HUES6 (cell line): ENCODE measurements at regions not wholly inside any gene's neighbourhood (a gene's known extent, or its start where the extent isn't known, plus 50 kb on each side); places are given as distances from the start of the nearest gene placed in this dataset.

ENCODE experiments used
- H3K27ac ChIP-seq: 2 replicates; pipeline ENCODE4 v1.7.0; 2013; ENCODE audit warnings: low read depth, mild to moderate bottlenecking, low read length, inconsistent platforms
- H3K27me3 ChIP-seq: 2 replicates; pipeline ENCODE4 v1.6.1; 2013; ENCODE audit warnings: low read length; ENCODE audit not compliant: control insufficient read depth, insufficient read depth
- H3K36me3 ChIP-seq: 2 replicates; pipeline ENCODE4 v1.6.1; 2013; ENCODE audit warnings: low read length; ENCODE audit not compliant: control insufficient read depth, insufficient read depth
- H3K4me1 ChIP-seq: 2 replicates; pipeline ENCODE4 v1.6.1; 2013; ENCODE audit warnings: low read length; ENCODE audit not compliant: control insufficient read depth, insufficient read depth
- H3K4me3 ChIP-seq: 2 replicates; pipeline ENCODE4 v1.5.1; 2013; ENCODE audit warnings: low read depth, low read length
- H3K9ac ChIP-seq: one replicate; pipeline ENCODE4 v1.6.1; 2013; ENCODE audit warnings: mild to moderate bottlenecking, low read length
- H3K9me3 ChIP-seq: 2 replicates; pipeline ENCODE4 v1.6.1; 2013; ENCODE audit warnings: low read depth, low read length; ENCODE audit not compliant: control insufficient read depth, insufficient read depth

GRCh38 chr5:136724161-136724560 lies 358.8 kb upstream of the TRPC7 start:
- Histone ChIP-seq H3K27ac (no peak overlapping the region), H3K9me3 (no peaks in the 10 kb centered on the region), H3K36me3 (no peaks in the 10 kb centered on the region), H3K4me3 (no peak overlapping the region), H3K27me3 (no peaks in the 10 kb centered on the region), H3K9ac (no peak overlapping the region), H3K4me1 (no peaks in the 10 kb centered on the region)

- H3K4me3 ChIP-seq, result no peak overlapping the region
- H3K27me3 ChIP-seq, result no peaks in the 10 kb centered on the region
- no peaks in the 10 kb centered on the region for H3K9me3 ChIP-seq
- no peak overlapping the region for H3K27ac ChIP-seq
- H3K36me3 ChIP-seq, result no peaks in the 10 kb centered on the region
- no peak overlapping the region for H3K9ac ChIP-seq
- H3K4me1 ChIP-seq, result no peaks in the 10 kb centered on the region; the same call in 1 of the 2 replicates
Measured at GRCh38 chr5:136722581-136722980, 357.2 kb upstream of the TRPC7 start.

- H3K36me3 ChIP-seq, result no peaks in the 10 kb centered on the region
- H3K4me3 ChIP-seq, result no peak overlapping the region
- H3K4me1 ChIP-seq, result no peaks in the 10 kb centered on the region; the same call in 1 of the 2 replicates
- no peaks in the 10 kb centered on the region for H3K9me3 ChIP-seq
- H3K27ac ChIP-seq, result no peak overlapping the region
- no peak overlapping the region for H3K9ac ChIP-seq
- no peaks in the 10 kb centered on the region for H3K27me3 ChIP-seq
Measured at GRCh38 chr5:136722086-136722485, 356.7 kb upstream of the TRPC7 start.

GRCh38 chr5:136720674-136721073 lies 355.3 kb upstream of the TRPC7 start:
- no peak overlapping the region for H3K9ac ChIP-seq
- H3K4me3 ChIP-seq, result no peak overlapping the region
- H3K9me3 ChIP-seq, result no peaks in the 10 kb centered on the region
- no peaks in the 10 kb centered on the region; the same call in 1 of the 2 replicates for H3K4me1 ChIP-seq
- no peaks in the 10 kb centered on the region for H3K36me3 ChIP-seq
- no peaks in the 10 kb centered on the region for H3K27me3 ChIP-seq
- H3K27ac ChIP-seq, result no peak overlapping the region

- no peaks in the 10 kb centered on the region; the same call in 1 of the 2 replicates for H3K4me1 ChIP-seq
- no peaks in the 10 kb centered on the region for H3K27me3 ChIP-seq
- H3K4me3 ChIP-seq, result no peak overlapping the region
- no peak overlapping the region for H3K9ac ChIP-seq
- H3K36me3 ChIP-seq, result no peaks in the 10 kb centered on the region
- H3K9me3 ChIP-seq, result peaks cover 1% of the 10 kb centered on the region; the same call in 1 of the 2 replicates
- no peak overlapping the region for H3K27ac ChIP-seq
Measured at GRCh38 chr5:136717917-136718316, 352.6 kb upstream of the TRPC7 start.

- Histone ChIP-seq H3K27me3 (no peaks in the 10 kb centered on the region), H3K4me1 (no peaks in the 10 kb centered on the region; the same call in 1 of the 2 replicates), H3K27ac (no peak overlapping the region), H3K36me3 (no peaks in the 10 kb centered on the region), H3K9ac (no peak overlapping the region), H3K4me3 (no peak overlapping the region), H3K9me3 (peaks cover 3% of the 10 kb centered on the region; the same call in 1 of the 2 replicates)
Measured at GRCh38 chr5:136714286-136714685, 348.9 kb upstream of the TRPC7 start.

GRCh38 chr5:136712628-136713027 lies 347.3 kb upstream of the TRPC7 start:
- Histone ChIP-seq H3K4me1 (no peaks in the 10 kb centered on the region), H3K4me3 (no peak overlapping the region), H3K9ac (no peak overlapping the region), H3K27ac (no peak overlapping the region), H3K9me3 (peaks cover 3% of the 10 kb centered on the region; the same call in 1 of the 2 replicates), H3K27me3 (no peaks in the 10 kb centered on the region), H3K36me3 (no peaks in the 10 kb centered on the region)

GRCh38 chr5:136710834-136711233 lies 345.5 kb upstream of the TRPC7 start:
- no peak overlapping the region for H3K9ac ChIP-seq
- no peak overlapping the region for H3K4me3 ChIP-seq
- H3K9me3 ChIP-seq, result peaks cover 3% of the 10 kb centered on the region; the same call in 1 of the 2 replicates
- no peaks in the 10 kb centered on the region for H3K36me3 ChIP-seq
- H3K4me1 ChIP-seq, result no peaks in the 10 kb centered on the region
- H3K27me3 ChIP-seq, result no peaks in the 10 kb centered on the region
- no peak overlapping the region for H3K27ac ChIP-seq

GRCh38 chr5:136703706-136704105 lies 338.4 kb upstream of the TRPC7 start:
- Histone ChIP-seq H3K27me3 (no peaks in the 10 kb centered on the region), H3K9me3 (no peaks in the 10 kb centered on the region), H3K4me3 (no peak overlapping the region), H3K4me1 (no peaks in the 10 kb centered on the region), H3K36me3 (no peaks in the 10 kb centered on the region), H3K9ac (no peak overlapping the region), H3K27ac (no peak overlapping the region)

GRCh38 chr5:136703036-136703435 lies 337.7 kb upstream of the TRPC7 start:
- Histone ChIP-seq H3K4me3 (no peak overlapping the region), H3K4me1 (no peaks in the 10 kb centered on the region), H3K36me3 (no peaks in the 10 kb centered on the region), H3K9ac (no peak overlapping the region), H3K27me3 (no peaks in the 10 kb centered on the region), H3K27ac (no peak overlapping the region), H3K9me3 (no peaks in the 10 kb centered on the region)

GRCh38 chr5:136701191-136701590 lies 335.8 kb upstream of the TRPC7 start:
- Histone ChIP-seq H3K27me3 (no peaks in the 10 kb centered on the region), H3K4me1 (peaks cover 9% of the 10 kb centered on the region), H3K9ac (no peak overlapping the region), H3K27ac (no peak overlapping the region), H3K4me3 (no peak overlapping the region), H3K36me3 (no peaks in the 10 kb centered on the region), H3K9me3 (no peaks in the 10 kb centered on the region)

- Histone ChIP-seq H3K9ac (no peak overlapping the region), H3K9me3 (no peaks in the 10 kb centered on the region), H3K36me3 (no peaks in the 10 kb centered on the region), H3K27me3 (no peaks in the 10 kb centered on the region), H3K4me3 (no peak overlapping the region), H3K4me1 (peaks cover 9% of the 10 kb centered on the region), H3K27ac (no peak overlapping the region)
Measured at GRCh38 chr5:136699651-136700050, 334.3 kb upstream of the TRPC7 start.
